H1 (cell line): ENCODE measurements at regions not wholly inside any gene's neighbourhood (a gene's known extent, or its start where the extent isn't known, plus 50 kb on each side); places are given as distances from the start of the nearest gene placed in this dataset.

Experiments used
- CTCF ChIA-PET: fragments of 300-600 bp; sonication (Branson Sonifier 250); formaldehyde crosslinking; loops from one replicate; lab custom pipeline; 2021; ENCODE audit not compliant: partially characterized antibody; lab: Charles Lee
- POLR2A ChIA-PET: fragments of 300-600 bp; sonication (Branson Sonifier 250); formaldehyde crosslinking; loops from one replicate; lab custom pipeline; 2021; ENCODE audit warnings: inconsistent platforms; ENCODE audit not compliant: partially characterized antibody; lab: Charles Lee
- DNase-seq, 2 experiments: peaks; one replicate each; pipeline versions ENCODE4 v3.0.0 to v3.0.0-alpha.2; 2010 to 2022; ENCODE audit warnings: low spot score in 2 of 2, low read depth in 1 of 2, mixed read lengths in 1 of 2
- FAIRE-seq: peaks from 2 replicates; lab custom pipeline; 2011; peaks lifted over from hg19 to GRCh38; lab: Jason Lieb, UNC
- H2AFZ ChIP-seq: 2 replicates; pipeline ENCODE4 v1.8.1; 2012; ENCODE audit warnings: low read length, inconsistent platforms
- H2AK5ac ChIP-seq: 2 replicates; pipeline ENCODE4 v1.6.1; 2013; ENCODE audit warnings: low read depth, low read length
- H2BK120ac ChIP-seq: replicated peaks from 2 replicates; pipeline ENCODE3; 2013; ENCODE audit warnings: low read depth, low read length, inconsistent platforms
- H2BK12ac ChIP-seq: 2 replicates; pipeline ENCODE4 v1.6.1; 2013; ENCODE audit warnings: low read depth, low read length
- H2BK15ac ChIP-seq: 2 replicates; pipeline ENCODE4 v1.6.1; 2013; ENCODE audit warnings: low read length
- H2BK20ac ChIP-seq: 2 replicates; pipeline ENCODE4 v1.6.1; 2013; ENCODE audit warnings: low read length
- H2BK5ac ChIP-seq: 2 replicates; pipeline ENCODE4 v1.6.1; 2013; ENCODE audit warnings: low read depth, low read length
- H3K14ac ChIP-seq: 2 replicates; pipeline ENCODE4 v1.6.1; 2013; ENCODE audit warnings: inconsistent platforms; ENCODE audit not compliant: insufficient read length
- H3K18ac ChIP-seq: 2 replicates; pipeline ENCODE4 v1.6.1; 2013; ENCODE audit warnings: low read length; ENCODE audit errors: extremely low read depth
- H3K23ac ChIP-seq: 2 replicates; pipeline ENCODE4 v1.6.1; 2013; ENCODE audit warnings: inconsistent platforms; ENCODE audit not compliant: insufficient read length
- H3K23me2 ChIP-seq: 2 replicates; pipeline ENCODE4 v1.6.1; 2013; ENCODE audit warnings: low read depth, low read length
- H3K27ac ChIP-seq: 2 replicates; pipeline ENCODE4 v1.6.1; 2011; ENCODE audit warnings: low read depth, low read length, inconsistent platforms
- H3K27me3 ChIP-seq, 4 experiments: replicated peaks in 1 of 4; 1 replicate in 1 of 4; 2 replicates in 3 of 4; pipeline versions ENCODE4 v1.6.1 to v1.8.1; 2011 to 2013; ENCODE audit warnings: low read length in 3 of 4, mild to moderate bottlenecking in 3 of 4, inconsistent platforms in 2 of 4, mixed read lengths in 2 of 4, moderate library complexity in 1 of 4; ENCODE audit not compliant: control insufficient read depth in 3 of 4, insufficient read depth in 3 of 4; ENCODE audit errors: extremely low read depth in 1 of 4
- H3K36me3 ChIP-seq, 4 experiments: 2 replicates each; pipeline versions ENCODE4 v1.6.1 to v1.8.1; 2011 to 2013; ENCODE audit warnings: mild to moderate bottlenecking in 4 of 4, low read length in 3 of 4, moderate library complexity in 2 of 4, control low read depth in 1 of 4, inconsistent platforms in 1 of 4; ENCODE audit not compliant: insufficient read depth in 4 of 4, control insufficient read depth in 2 of 4
- H3K4ac ChIP-seq: replicated peaks from 2 replicates; pipeline ENCODE3; 2013; ENCODE audit warnings: low read length, low read depth, mixed read lengths, inconsistent platforms; ENCODE audit not compliant: insufficient read length
- H3K4me1 ChIP-seq, 4 experiments: replicated peaks in 1 of 4; 1 replicate in 1 of 4; 2 replicates in 3 of 4; pipeline versions ENCODE4 v1.6.1 to v1.8.1; 2011 to 2013; ENCODE audit warnings: low read length in 3 of 4, inconsistent platforms in 2 of 4, mixed read lengths in 1 of 4; ENCODE audit not compliant: insufficient read depth in 4 of 4, control insufficient read depth in 3 of 4
- H3K4me2 ChIP-seq, 2 experiments: 2 replicates each; pipeline versions ENCODE4 v1.6.1 to v1.8.1; 2011 to 2013; ENCODE audit warnings: low read depth in 2 of 2, low read length in 2 of 2, control low read depth in 1 of 2, inconsistent platforms in 1 of 2, mild to moderate bottlenecking in 1 of 2; ENCODE audit not compliant: insufficient read depth in 1 of 2
- H3K4me3 ChIP-seq, 4 experiments: fragments of 200-600, 300-600 bp in 1 of 4; sonication (generic), shearing (Covaris generic), sonication (Bioruptor Twin) in 1 of 4; 2 replicates each; pipeline versions ENCODE4 v1.5.1 to v1.8.1; 2011 to 2016; ENCODE audit warnings: low read length in 4 of 4, low read depth in 3 of 4, control low read depth in 2 of 4, inconsistent platforms in 2 of 4, mild to moderate bottlenecking in 2 of 4, mixed read lengths in 1 of 4, moderate library complexity in 1 of 4; ENCODE audit not compliant: insufficient read depth in 2 of 4; ENCODE audit errors: extremely low read depth in 1 of 4
- H3K56ac ChIP-seq: replicated peaks from 2 replicates; pipeline ENCODE3; 2013; ENCODE audit warnings: low read depth, mild to moderate bottlenecking, mixed read lengths, low read length, inconsistent platforms; ENCODE audit not compliant: insufficient read length
- H3K79me1 ChIP-seq: 2 replicates; pipeline ENCODE4 v1.6.1; 2013; ENCODE audit warnings: low read depth, low read length, control low read depth
- H3K79me2 ChIP-seq, 2 experiments: 2 replicates each; pipeline versions ENCODE4 v1.6.1 to v1.8.1; 2012 to 2013; ENCODE audit warnings: low read length in 2 of 2, mild to moderate bottlenecking in 2 of 2, inconsistent platforms in 1 of 2; ENCODE audit not compliant: insufficient read depth in 2 of 2, control insufficient read depth in 1 of 2
- H3K9ac ChIP-seq, 4 experiments: replicated peaks in 1 of 4; 1 replicate in 1 of 4; 2 replicates in 3 of 4; pipeline versions ENCODE4 v1.6.1 to v1.8.1; 2011 to 2013; ENCODE audit warnings: low read depth in 3 of 4, low read length in 3 of 4, control low read depth in 2 of 4, mild to moderate bottlenecking in 2 of 4, moderate library complexity in 2 of 4, inconsistent platforms in 1 of 4; ENCODE audit errors: extremely low read depth in 1 of 4
- H3K9me3 ChIP-seq, 2 experiments: 2 replicates each; pipeline versions ENCODE4 v1.6.1 to v1.8.1; 2012 to 2013; ENCODE audit warnings: mild to moderate bottlenecking in 2 of 2, moderate library complexity in 2 of 2, control low read depth in 1 of 2, inconsistent platforms in 1 of 2, low read depth in 1 of 2, low read length in 1 of 2, mixed read lengths in 1 of 2; ENCODE audit not compliant: insufficient read depth in 2 of 2
- H4K20me1 ChIP-seq, 2 experiments: replicated peaks in 1 of 2; 2 replicates each; pipeline versions ENCODE3 to v1.8.1; 2011 to 2013; ENCODE audit warnings: inconsistent platforms in 2 of 2, low read length in 2 of 2, mild to moderate bottlenecking in 1 of 2; ENCODE audit not compliant: insufficient read depth in 2 of 2, control insufficient read depth in 1 of 2
- H4K5ac ChIP-seq: 2 replicates; pipeline ENCODE4 v1.6.1; 2013; ENCODE audit warnings: low read length, low read depth, mixed read lengths, inconsistent platforms; ENCODE audit not compliant: insufficient read length
- H4K8ac ChIP-seq: 2 replicates; pipeline ENCODE4 v1.8.0; 2013; ENCODE audit warnings: mild to moderate bottlenecking, moderate library complexity, low read length, inconsistent platforms; ENCODE audit not compliant: insufficient read depth; ENCODE audit errors: extremely low read depth
- H4K91ac ChIP-seq: replicated peaks from 2 replicates; pipeline ENCODE3; 2013; ENCODE audit warnings: low read length, mixed read lengths, inconsistent platforms; ENCODE audit not compliant: insufficient read length
- BRCA1 ChIP-seq: IDR thresholded peaks from 2 replicates; pipeline ENCODE4 v1.6.1; 2012; ENCODE audit warnings: low read depth, low read length, improper control_type of control experiment
- RFX5 ChIP-seq: IDR thresholded peaks from 2 replicates; pipeline ENCODE4 v1.6.1; 2011; ENCODE audit warnings: low read depth, low read length, improper control_type of control experiment, borderline replicate concordance
- SIRT6 ChIP-seq: IDR thresholded peaks from one replicate; pipeline ENCODE4 v1.7.1; 2012; ENCODE audit warnings: low read length, inconsistent platforms
- SP2 ChIP-seq: IDR thresholded peaks from 2 replicates; pipeline ENCODE4 v1.6.1; 2012; ENCODE audit warnings: mild to moderate bottlenecking, low read length, inconsistent platforms
- WGBS, 2 experiments: shearing (Covaris generic) in 1 of 2; methylation state at CpG; one replicate each; pipeline versions ENCODE4 v1.1.6 to v1.1.7; 2013 to 2015; ENCODE audit warnings: low lambda C conversion rate in 2 of 2, mixed read lengths in 2 of 2, inconsistent platforms in 1 of 2, low coverage in 1 of 2, missing lambda C conversion rate in 1 of 2; ENCODE audit not compliant: insufficient replicate concordance in 2 of 2, insufficient coverage in 1 of 2, insufficient read length in 1 of 2; ENCODE audit errors: extremely low coverage in 1 of 2, missing lambda C conversion rate in 1 of 2; 5-methylcytosine and 5-hydroxymethylcytosine counted together

DNA sequence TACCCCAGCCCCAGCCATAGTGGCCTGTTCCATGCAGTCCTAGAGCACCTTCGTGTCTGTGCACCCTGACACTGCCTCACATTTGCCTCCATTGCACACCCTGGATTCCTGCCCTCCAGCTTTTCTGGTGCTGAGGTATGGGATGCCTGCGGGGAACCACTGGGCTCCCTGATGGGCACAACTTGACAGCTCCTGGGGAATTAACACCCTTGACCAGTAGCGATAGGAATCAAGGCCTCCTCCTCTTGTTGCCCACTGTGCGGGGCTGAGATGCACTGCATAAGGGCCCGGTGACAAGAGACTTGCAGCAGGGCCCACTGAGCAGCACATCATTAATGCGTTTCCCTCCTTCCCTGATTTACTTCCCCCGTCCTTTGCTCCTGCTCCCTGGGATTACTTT is 235.6 kb upstream of the MOCS1 start:
- no peak for TF ChIP-seq SIRT6
- no peak for TF ChIP-seq SP2
- TF ChIP-seq RFX5, result no peak
- TF ChIP-seq BRCA1, result no peak
- TF ChIP-seq, all 59 proteins: peak for 0
- Histone ChIP-seq H3K27ac (no peak overlapping the region), H4K8ac (no peak overlapping the region), H3K9ac (no peak overlapping the region), H2BK15ac (no peak overlapping the region), H3K79me1 (no peaks in the 10 kb centered on the region), H3K36me3 (no peaks in the 10 kb centered on the region), H3K4me1 (no peaks in the 10 kb centered on the region), H4K91ac (no peak overlapping the region), H2BK20ac (no peak overlapping the region), H3K4me3 (no peak overlapping the region), H3K56ac (no peak overlapping the region), H3K9me3 (no peaks in the 10 kb centered on the region), H3K18ac (no peak overlapping the region), H3K79me2 (no peaks in the 10 kb centered on the region), H2BK120ac (no peak overlapping the region), H3K27me3 (no peaks in the 10 kb centered on the region), H3K14ac (no peak overlapping the region), H4K20me1 (no peaks in the 10 kb centered on the region), H3K23me2 (no peaks in the 10 kb centered on the region), H2AK5ac (no peak overlapping the region), H4K5ac (no peak overlapping the region), H2BK5ac (no peak overlapping the region), H3K4ac (no peak overlapping the region), H2BK12ac (no peak overlapping the region), H2AFZ (no peak overlapping the region), H3K23ac (no peak overlapping the region), H3K4me2 (no peak overlapping the region)
- DNase-seq (no peak), FAIRE-seq (no peak)
- ChIA-PET POLR2A (no interaction called here), CTCF (no interaction called here)
- 82% methylated on average over 7 of the region's 7 CpGs; no CpG with 5 or more reads in 1 of the 2 experiments for WGBS, 2 experiments
